GM18519 (cell line): ENCODE measurements at regions not wholly inside any gene's neighbourhood (a gene's known extent, or its start where the extent isn't known, plus 50 kb on each side); places are given as distances from the start of the nearest gene placed in this dataset.

Experiments used
- ATAC-seq: cut with Tn5 transposase; IDR thresholded peaks from one replicate; pipeline ENCODE4 v1.9.1; 2021; ENCODE audit warnings: mild to moderate bottlenecking, moderate library complexity; ENCODE audit not compliant: unreplicated experiment, low FRiP score

DNA sequence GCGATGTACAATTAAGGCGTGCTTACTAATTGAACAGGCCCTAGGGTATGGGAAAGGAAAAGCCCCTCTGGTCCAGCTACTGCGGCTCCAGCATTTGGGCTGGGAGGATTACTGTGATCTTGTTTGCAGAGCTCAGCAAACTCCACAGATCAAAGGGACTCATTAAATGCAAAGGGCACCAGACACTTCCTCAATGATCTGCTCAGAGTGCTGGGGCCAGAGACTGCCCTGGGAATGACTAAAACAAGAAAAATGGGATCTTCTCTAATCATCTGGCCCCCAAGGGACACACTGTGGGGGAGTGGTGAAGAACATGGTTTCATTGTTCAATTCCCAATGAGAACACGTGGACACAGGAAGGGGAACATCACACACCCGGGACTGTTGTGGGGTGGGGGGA, 85.0 kb downstream of the MARCHF4 start:
- ATAC-seq: no peak

GRCh38 chr2:216286616-216287231, 85.6 kb downstream of the MARCHF4 start:
- no peak for ATAC-seq

DNA sequence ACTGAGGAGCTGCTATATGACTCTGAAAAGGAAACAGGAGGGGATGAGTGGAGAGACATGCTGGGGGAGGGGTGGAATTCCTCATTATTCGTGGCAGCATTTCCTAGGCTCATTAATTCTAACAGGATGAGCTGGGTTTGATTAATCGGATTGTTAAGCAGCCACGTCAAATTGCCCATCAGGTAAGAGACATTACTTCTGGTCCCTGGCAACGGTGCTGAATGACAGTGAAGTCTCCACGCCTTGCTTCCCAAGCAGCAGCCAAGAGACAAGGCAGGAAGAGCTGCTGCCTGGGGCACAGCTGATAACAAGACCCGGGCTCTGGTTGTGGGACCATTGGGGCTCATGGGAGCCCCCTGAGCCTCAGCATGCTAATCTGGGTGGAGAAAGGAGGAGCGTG, 86.6 kb downstream of the MARCHF4 start:
- no peak for ATAC-seq

DNA sequence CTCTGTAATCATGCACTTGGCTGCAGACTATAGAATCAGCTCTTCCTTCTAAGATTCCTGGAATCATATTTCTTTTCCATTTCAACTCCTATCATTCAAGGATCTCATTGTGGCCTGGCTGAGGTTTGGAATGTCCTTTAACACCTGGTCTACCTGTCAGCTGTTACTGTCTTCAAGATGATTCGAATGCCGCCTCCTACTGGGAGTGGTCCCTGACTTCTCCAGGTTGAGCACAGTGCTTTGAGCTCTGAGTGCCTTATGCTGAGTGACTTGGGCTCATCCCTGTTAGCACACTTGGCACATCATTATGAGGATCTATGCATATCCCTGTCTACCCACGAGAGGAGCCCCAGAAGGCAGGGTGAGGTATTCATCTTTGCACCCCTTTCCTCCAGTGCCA, 87.6 kb downstream of the MARCHF4 start:
- no peak for ATAC-seq

DNA sequence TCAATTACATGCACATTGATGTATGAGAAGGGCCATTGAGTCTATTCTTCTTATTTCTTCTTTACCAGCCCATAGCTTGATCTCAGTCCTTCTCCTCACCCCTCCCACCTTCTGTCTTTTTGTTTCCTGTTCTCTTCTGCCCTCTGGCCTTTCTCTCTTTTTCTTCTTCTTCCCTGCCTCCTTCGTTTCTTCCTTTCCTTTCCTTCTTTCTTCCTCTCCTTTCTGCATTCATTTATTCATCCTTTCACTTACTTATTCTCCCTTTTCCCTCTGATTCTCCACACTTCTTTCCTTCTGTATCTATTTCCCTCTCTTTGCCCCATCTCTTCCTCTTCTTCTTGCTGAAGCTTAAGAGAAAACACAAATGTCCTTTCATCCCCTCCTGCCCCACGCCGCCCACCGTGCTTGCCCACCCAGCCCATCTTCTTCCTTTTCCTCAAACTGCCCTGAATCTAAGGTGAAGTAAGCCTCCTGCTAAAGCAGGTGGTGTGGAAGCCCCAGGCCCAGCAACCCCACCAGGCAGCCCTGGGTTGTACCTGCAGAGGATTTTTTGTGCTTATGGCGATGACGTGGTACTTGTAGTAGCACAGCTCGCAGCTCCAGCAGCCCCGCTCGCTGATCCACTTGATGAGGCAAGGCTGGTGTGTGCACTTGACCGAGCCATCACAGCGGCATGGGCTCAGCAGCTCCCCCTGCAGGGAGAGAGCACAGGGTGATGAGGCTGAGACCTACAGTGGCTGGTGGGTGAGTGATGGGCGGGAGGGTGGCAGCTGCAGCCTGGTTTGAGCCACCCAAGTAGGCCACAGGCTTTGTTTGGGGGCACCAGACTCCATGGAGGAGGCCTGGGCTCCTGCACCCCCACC, 89.0 kb downstream of the MARCHF4 start:
- ATAC-seq: peak; percentile 77

DNA sequence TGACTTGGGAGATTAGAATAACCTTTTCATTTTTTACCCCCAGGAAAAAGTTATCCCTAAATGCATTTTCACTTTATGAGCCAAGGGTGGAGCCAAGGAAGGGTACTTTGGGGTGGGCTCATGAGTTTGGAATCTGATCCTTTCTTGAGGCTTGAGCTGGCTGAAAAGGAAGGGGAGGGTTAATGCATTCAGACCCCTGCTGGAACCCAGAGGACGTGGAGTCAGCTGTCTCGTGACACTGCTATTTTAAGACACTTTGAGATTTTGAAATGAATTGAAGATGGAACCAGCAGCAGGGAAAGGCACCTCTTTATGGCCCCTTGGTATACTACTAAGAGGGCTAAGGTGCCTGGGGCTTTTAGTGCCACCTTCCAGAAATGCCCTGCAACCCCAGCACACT, 90.4 kb downstream of the MARCHF4 start:
- no peak for ATAC-seq

DNA sequence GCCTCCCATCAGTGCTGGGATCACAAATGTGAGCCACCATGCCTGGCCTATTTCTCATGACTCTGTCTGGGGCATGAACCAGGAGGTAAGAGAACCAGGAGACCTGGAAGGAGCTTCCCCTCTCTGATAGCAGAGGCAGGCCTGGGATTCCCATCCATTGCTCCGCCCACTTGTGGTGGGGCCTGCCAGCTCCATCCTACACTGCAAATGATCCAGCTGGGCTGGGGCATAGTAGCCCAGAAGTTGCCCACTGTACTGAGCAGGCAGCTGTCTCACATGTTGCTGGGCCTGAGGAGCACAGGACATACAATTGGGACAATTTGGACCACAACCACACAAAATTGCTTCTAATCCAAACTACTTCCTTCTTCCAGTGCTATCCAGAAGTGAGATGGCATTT, 91.0 kb downstream of the MARCHF4 start:
- no peak for ATAC-seq

GRCh38 chr2:216279459-216279858, 92.8 kb downstream of the MARCHF4 start:
- no peak for ATAC-seq

GRCh38 chr2:216279031-216279430, 93.3 kb downstream of the MARCHF4 start:
- no peak for ATAC-seq

GRCh38 chr2:216275890-216276289, 96.4 kb downstream of the MARCHF4 start:
- ATAC-seq: no peak

GRCh38 chr2:216274194-216274840, 98.0 kb downstream of the MARCHF4 start:
- ATAC-seq: no peak

DNA sequence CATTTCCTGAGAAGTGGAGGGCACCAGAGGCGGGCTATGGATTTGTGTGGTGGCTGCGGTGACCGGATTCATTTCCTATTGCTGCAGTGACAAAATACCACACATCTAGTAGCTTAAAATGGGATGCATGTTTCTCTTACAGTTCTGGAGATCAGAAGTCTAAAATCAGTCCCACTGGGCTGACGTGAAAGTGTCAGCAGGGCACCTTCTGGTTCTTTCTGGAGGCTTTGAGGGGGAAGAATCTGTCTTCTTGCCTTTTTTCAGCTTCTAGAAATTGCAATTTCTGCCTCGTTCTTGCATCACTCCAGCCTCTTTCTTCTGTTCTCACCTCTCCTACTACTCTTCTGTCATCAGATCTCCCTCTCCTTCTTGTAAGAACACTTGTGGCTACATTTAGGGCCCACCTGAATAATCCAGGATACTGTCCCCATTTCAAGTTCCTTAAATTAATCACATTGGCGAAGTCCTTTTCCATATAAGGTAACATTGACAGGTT, 111.2 kb downstream of the MARCHF4 start:
- ATAC-seq: no peak

- no peak for ATAC-seq
Observed at GRCh38 chr2:216260629-216261028, 111.7 kb downstream of the MARCHF4 start.

DNA sequence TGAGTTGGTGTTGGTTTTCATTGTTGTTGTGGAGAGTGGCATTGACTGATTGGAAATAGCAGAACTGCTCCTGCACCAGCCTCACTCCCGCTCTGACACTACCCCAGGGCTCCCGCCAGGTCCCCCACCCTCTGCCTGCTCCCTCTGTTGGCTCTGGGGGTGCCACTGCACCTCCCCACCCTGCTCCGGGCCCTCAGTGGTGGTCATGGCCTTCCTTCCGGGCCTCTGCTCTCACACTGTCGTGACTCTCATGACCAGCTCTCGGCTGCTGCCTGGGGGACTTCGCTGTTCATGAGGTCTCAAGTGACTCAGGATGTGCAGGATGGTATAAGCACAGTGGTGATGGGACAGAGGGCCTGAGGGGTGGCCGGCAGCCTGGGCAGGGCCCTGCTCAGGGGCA, 113.2 kb downstream of the MARCHF4 start:
- no peak for ATAC-seq

DNA sequence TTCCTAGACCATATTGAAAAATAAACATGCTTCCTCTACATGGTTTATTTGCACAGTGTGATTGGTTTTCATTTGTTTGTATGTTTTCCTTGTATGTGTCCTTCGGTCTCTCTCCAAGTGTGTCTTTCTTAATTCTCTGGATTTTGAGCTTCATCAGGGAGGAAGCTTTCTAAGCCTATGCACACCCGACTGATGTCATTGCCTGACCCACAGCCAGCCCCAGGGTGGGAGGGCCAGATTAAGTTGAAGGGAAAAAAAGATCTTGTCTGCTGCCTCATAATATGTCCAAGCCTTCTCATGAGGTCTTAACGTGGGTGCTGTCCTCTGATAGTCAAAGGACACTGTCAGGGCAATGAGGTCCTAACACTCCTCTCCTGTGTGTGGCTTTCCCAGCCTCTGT, 115.2 kb downstream of the MARCHF4 start:
- ATAC-seq: no peak
